GM12878 (cell line): ENCODE measurements at regions not wholly inside any gene's neighbourhood (a gene's known extent, or its start where the extent isn't known, plus 50 kb on each side); places are given as distances from the start of the nearest gene placed in this dataset.

Source experiments
- CBFB ChIP-seq: IDR thresholded peaks from 2 replicates; pipeline ENCODE4 v1.6.1; 2016; ENCODE audit warnings: antibody characterized with exemption, low read depth
- CEBPB ChIP-seq, 2 experiments: fragments of 150-350 bp in 1 of 2; IDR thresholded peaks; 2 replicates each; pipeline ENCODE4 v1.6.1; 2012 to 2014; ENCODE audit warnings: low read depth in 2 of 2, low read length in 2 of 2, borderline replicate concordance in 1 of 2, inconsistent platforms in 1 of 2
- CTCF ChIP-seq, 3 experiments: IDR thresholded peaks in 2 of 3; conservative IDR thresholded peaks in 1 of 3; 2 replicates each; pipeline ENCODE4 v1.5.1; 2011; ENCODE audit warnings: low read depth in 3 of 3, low read length in 3 of 3, mild to moderate bottlenecking in 3 of 3, control low read depth in 2 of 3, moderate library complexity in 2 of 3, inconsistent platforms in 1 of 3, mixed read lengths in 1 of 3; ENCODE audit not compliant: control insufficient read depth in 2 of 3, insufficient read depth in 1 of 3; ENCODE audit errors: extremely low read depth in 1 of 3
- ELK1 ChIP-seq: IDR thresholded peaks from 2 replicates; pipeline ENCODE4 v1.6.1; 2012; ENCODE audit warnings: low read depth, low read length, improper control_type of control experiment
- EZH2 ChIP-seq: IDR thresholded peaks from 2 replicates; pipeline ENCODE4 v1.6.1; 2012; ENCODE audit warnings: low read depth, mild to moderate bottlenecking, control low read depth, inconsistent platforms, low read length, borderline replicate concordance; ENCODE audit not compliant: control insufficient read depth
- GABPA ChIP-seq: IDR thresholded peaks from 2 replicates; pipeline ENCODE4 v1.6.1; 2014; ENCODE audit warnings: antibody characterized with exemption, low read depth, mild to moderate bottlenecking, inconsistent platforms
- GATAD2B ChIP-seq: fragments of 450-650 bp; conservative IDR thresholded peaks from 2 replicates; pipeline ENCODE4 v1.6.1; 2017; ENCODE audit warnings: low read depth, mild to moderate bottlenecking, moderate library complexity
- POLR2A ChIP-seq: IDR thresholded peaks from 2 replicates; pipeline ENCODE4 v1.6.1; 2011; ENCODE audit warnings: low read depth, mild to moderate bottlenecking, low read length
- SP1 ChIP-seq: IDR thresholded peaks from one replicate; pipeline ENCODE4 v1.6.1; 2011; ENCODE audit warnings: low read depth, low read length
- ZBTB33 ChIP-seq: fragments of 450-650 bp; IDR thresholded peaks from 2 replicates; pipeline ENCODE4 v1.6.1; 2017; ENCODE audit warnings: mild to moderate bottlenecking
- ZNF217 ChIP-seq: fragments of 450-650 bp; IDR thresholded peaks from 2 replicates; pipeline ENCODE4 v1.6.1; 2017; ENCODE audit warnings: antibody characterized with exemption, mild to moderate bottlenecking

- no peak for TF ChIP-seq CTCF (IDR thresholded peaks at IDR 0.05 in 2 of 3, conservative IDR thresholded peaks at IDR 0.05 in 1 of 3; ENCODE audit: control insufficient read depth in 2 of 3, extremely low read depth in 1 of 3, insufficient read depth in 1 of 3, low read depth in 3 of 3, low read length in 3 of 3)
- TF ChIP-seq CBFB = no peak
- no peak for TF ChIP-seq ELK1
- TF ChIP-seq SP1 = no peak
- TF ChIP-seq ZBTB33 = no peak
- TF ChIP-seq GABPA = no peak
- TF ChIP-seq POLR2A = no peak
- no peak for TF ChIP-seq GATAD2B
- no peak for TF ChIP-seq EZH2
- no peak for TF ChIP-seq ZNF217
- TF ChIP-seq CEBPB (IDR thresholded peaks at IDR 0.05; ENCODE audit: borderline replicate concordance in 1 of 2, low read depth in 2 of 2, low read length in 2 of 2) = no peak
Measured at GRCh38 chr6:10217111-10217510, 197.8 kb downstream of the TFAP2A start.
